CD14-positive monocyte (primary cell): ENCODE measurements at regions not wholly inside any gene's neighbourhood (a gene's known extent, or its start where the extent isn't known, plus 50 kb on each side); places are given as distances from the start of the nearest gene placed in this dataset.

Source experiments
- DNase-seq, 3 donors: peaks; one replicate each; pipeline ENCODE4 v3.0.0-alpha.2; 2011 to 2022
- H2AFZ ChIP-seq: 2 replicates; pipeline ENCODE4 v1.6.0; 2012; ENCODE audit warnings: mild to moderate bottlenecking, low read depth, low read length, inconsistent platforms; ENCODE audit not compliant: insufficient read depth, poor library complexity, severe bottlenecking
- H3K27ac ChIP-seq, 2 donors: 1 replicate in 1 of 2; 2 replicates in 1 of 2; pipeline ENCODE4 v1.5.1; 2012 to 2013; ENCODE audit warnings: low read length in 2 of 2, control low read depth in 1 of 2, inconsistent platforms in 1 of 2, low read depth in 1 of 2, mild to moderate bottlenecking in 1 of 2
- H3K27me3 ChIP-seq, 2 donors: one replicate each; pipeline versions ENCODE4 v1.6.0 to v1.6.1; 2011 to 2013; ENCODE audit warnings: low read length in 2 of 2; ENCODE audit not compliant: control insufficient read depth in 2 of 2, insufficient read depth in 2 of 2
- H3K36me3 ChIP-seq, 2 donors: replicated peaks in 1 of 2; 1 replicate in 1 of 2; 2 replicates in 1 of 2; pipeline versions ENCODE4 v1.5.1 to v1.6.1; 2012 to 2013; ENCODE audit warnings: low read length in 2 of 2, control low read depth in 1 of 2, inconsistent platforms in 1 of 2, mild to moderate bottlenecking in 1 of 2; ENCODE audit not compliant: insufficient read depth in 2 of 2, control insufficient read depth in 1 of 2
- H3K4me1 ChIP-seq, 2 donors: 1 replicate in 1 of 2; 2 replicates in 1 of 2; pipeline versions ENCODE4 v1.5.1 to v1.6.1; 2012 to 2013; ENCODE audit warnings: low read length in 2 of 2, control low read depth in 1 of 2, inconsistent platforms in 1 of 2, mild to moderate bottlenecking in 1 of 2, moderate library complexity in 1 of 2; ENCODE audit not compliant: insufficient read depth in 2 of 2, control insufficient read depth in 1 of 2
- H3K4me2 ChIP-seq: replicated peaks from 2 replicates; pipeline ENCODE3; 2012; ENCODE audit warnings: low read length, moderate library complexity, mild to moderate bottlenecking; ENCODE audit not compliant: poor library complexity, severe bottlenecking; ENCODE audit errors: extremely low read depth
- H3K4me3 ChIP-seq, 3 experiments: fragments of 200-600 bp in 1 of 3; sonication (generic) in 1 of 3; replicated peaks in 1 of 3; 1 replicate in 2 of 3; 2 replicates in 1 of 3; pipeline ENCODE4 v1.5.1; 2011 to 2013; ENCODE audit warnings: low read length in 3 of 3, mild to moderate bottlenecking in 3 of 3, control low read depth in 2 of 3, low read depth in 2 of 3, inconsistent platforms in 1 of 3, moderate library complexity in 1 of 3
- H3K79me2 ChIP-seq: 2 replicates; pipeline ENCODE4 v1.6.0; 2012; ENCODE audit warnings: mild to moderate bottlenecking, control low read depth, inconsistent platforms, low read length, moderate library complexity; ENCODE audit not compliant: insufficient read depth
- H3K9ac ChIP-seq: 2 replicates; pipeline ENCODE4 v1.6.0; 2017; ENCODE audit warnings: low read length, mild to moderate bottlenecking; ENCODE audit not compliant: insufficient read depth, poor library complexity, severe bottlenecking
- H3K9me3 ChIP-seq, 2 donors: replicated peaks in 1 of 2; 1 replicate in 1 of 2; 2 replicates in 1 of 2; pipeline versions ENCODE4 v1.5.1 to v1.6.1; 2012 to 2013; ENCODE audit warnings: low read length in 2 of 2, control low read depth in 1 of 2; ENCODE audit not compliant: control insufficient read depth in 1 of 2, insufficient read depth in 1 of 2
- H4K20me1 ChIP-seq: 2 replicates; pipeline ENCODE4 v1.6.0; 2012; ENCODE audit warnings: mild to moderate bottlenecking, low read length, control low read depth, moderate library complexity; ENCODE audit not compliant: insufficient read depth
- H3K27ac Mint-ChIP-seq, 7 donors: one replicate each; pipeline ENCODE4 v1.8.0; 2020; ENCODE audit warnings: mild to moderate bottlenecking in 7 of 7, mixed read lengths in 7 of 7, moderate library complexity in 6 of 7, inconsistent platforms in 2 of 7
- H3K27me3 Mint-ChIP-seq, 3 donors: one replicate each; pipeline ENCODE4 v1.8.0; 2021 to 2022; ENCODE audit warnings: low read depth in 3 of 3, mild to moderate bottlenecking in 3 of 3, mixed read lengths in 3 of 3, moderate library complexity in 3 of 3, inconsistent platforms in 1 of 3
- H3K36me3 Mint-ChIP-seq, 2 donors: one replicate each; pipeline ENCODE4 v1.8.0; 2020; ENCODE audit warnings: mixed read lengths in 2 of 2, inconsistent platforms in 1 of 2, mild to moderate bottlenecking in 1 of 2
- H3K4me1 Mint-ChIP-seq: one replicate; pipeline ENCODE4 v1.8.0; 2020; ENCODE audit warnings: mild to moderate bottlenecking, mixed read lengths
- H3K4me3 Mint-ChIP-seq, 2 donors: one replicate each; pipeline ENCODE4 v1.8.0; 2020; ENCODE audit warnings: mild to moderate bottlenecking in 2 of 2, mixed read lengths in 2 of 2, moderate library complexity in 1 of 2
- H3K9me3 Mint-ChIP-seq, 7 donors: one replicate each; pipeline ENCODE4 v1.8.0; 2020 to 2022; ENCODE audit warnings: mixed read lengths in 7 of 7, mild to moderate bottlenecking in 6 of 7, moderate library complexity in 6 of 7, inconsistent platforms in 2 of 7
- CTCF ChIP-seq: fragments of 200-600 bp; IDR thresholded peaks from one replicate; pipeline ENCODE4 v1.8.0; 2022; ENCODE audit warnings: antibody characterized with exemption, mild to moderate bottlenecking
- intact Hi-C, 2 donors: fragments of 100-400 bp; cut with micrococcal nuclease; formaldehyde crosslinking; loops; one replicate each; pipeline versions ENCODE4 v1.15.0 to v1.15.1; 2023

GRCh38 chr13:63139277-63139676 lies 1723.6 kb upstream of the PCDH20 start:
- no peak overlapping the region for H3K9ac ChIP-seq
- no peak overlapping the region for H3K4me2 ChIP-seq
- Mint-ChIP-seq H3K4me1 (no peaks in the 10 kb centered on the region), H3K27me3 (peaks cover 0 to 1% (median 0%) of the 10 kb centered on the region in 3 donors), H3K4me3 (no peak overlapping the region), H3K36me3 (no peaks in the 10 kb centered on the region), H3K27ac (no peak overlapping the region), H3K9me3 (peaks cover 0 to 4% (median 3%) of the 10 kb centered on the region in 7 donors)
- H2AFZ ChIP-seq, result no peak overlapping the region
- H3K4me3 ChIP-seq, result no peak overlapping the region
- DNase-seq, result no peak
- intact Hi-C loops, result no loop called here
- H3K9me3 ChIP-seq, result no peaks in the 10 kb centered on the region
- no peaks in the 10 kb centered on the region for H3K27me3 ChIP-seq
- H3K79me2 ChIP-seq, result no peaks in the 10 kb centered on the region
- no peaks in the 10 kb centered on the region for H3K4me1 ChIP-seq
- no peak for TF ChIP-seq CTCF
- no peaks in the 10 kb centered on the region for H3K36me3 ChIP-seq
- H3K27ac ChIP-seq, result no peak overlapping the region
- H4K20me1 ChIP-seq, result no peaks in the 10 kb centered on the region

GRCh38 chr13:63129995-63130394 lies 1714.3 kb upstream of the PCDH20 start:
- H3K9me3 ChIP-seq, result no peaks in the 10 kb centered on the region
- no peaks in the 10 kb centered on the region for H3K79me2 ChIP-seq
- H3K4me3 Mint-ChIP-seq, result no peak overlapping the region
- no peaks in the 10 kb centered on the region for H3K27me3 ChIP-seq
- no peak for TF ChIP-seq CTCF
- H3K4me2 ChIP-seq, result no peak overlapping the region
- H4K20me1 ChIP-seq, result no peaks in the 10 kb centered on the region
- H3K4me1 Mint-ChIP-seq, result no peaks in the 10 kb centered on the region
- no peak overlapping the region for H3K4me3 ChIP-seq
- H3K27ac Mint-ChIP-seq, result no peak overlapping the region
- H3K4me1 ChIP-seq, result no peaks in the 10 kb centered on the region
- no peaks in the 10 kb centered on the region for H3K36me3 ChIP-seq
- no peak overlapping the region for H2AFZ ChIP-seq
- H3K27ac ChIP-seq, result no peak overlapping the region
- H3K9ac ChIP-seq, result no peak overlapping the region
- intact Hi-C loops, result no loop called here
- no peak for DNase-seq
- H3K27me3 Mint-ChIP-seq, result no peaks in the 10 kb centered on the region
- no peaks in the 10 kb centered on the region for H3K36me3 Mint-ChIP-seq
- peaks cover 0 to 2% (median 0%) of the 10 kb centered on the region in 7 donors for H3K9me3 Mint-ChIP-seq
